Neural progenitor cell (in vitro differentiated cells): ENCODE measurements at regions not wholly inside any gene's neighbourhood (a gene's known extent, or its start where the extent isn't known, plus 50 kb on each side); places are given as distances from the start of the nearest gene placed in this dataset.

Experiments
- DNase-seq: peaks from one replicate; pipeline ENCODE4 v3.0.0-alpha.2; 2016; ENCODE audit warnings: low spot score
- H2AFZ ChIP-seq: fragments of 200-600 bp; sonication (generic); replicated peaks from 2 replicates; pipeline ENCODE4 v1.6.1; 2016; ENCODE audit warnings: antibody characterized with exemption
- H3F3A ChIP-seq: fragments of 200-600 bp; sonication (generic); 2 replicates; pipeline ENCODE4 v1.6.1; 2016; ENCODE audit warnings: antibody characterized with exemption, low read depth
- H3K27ac ChIP-seq: fragments of 200-600 bp; sonication (generic); 2 replicates; pipeline ENCODE4 v1.5.1; 2016; ENCODE audit warnings: mild to moderate bottlenecking
- H3K27me3 ChIP-seq: fragments of 200-600 bp; sonication (generic); 2 replicates; pipeline ENCODE4 v1.6.1; 2016; ENCODE audit warnings: mild to moderate bottlenecking, moderate library complexity
- H3K36me3 ChIP-seq: fragments of 200-600 bp; sonication (generic); 2 replicates; pipeline ENCODE4 v1.5.1; 2016
- H3K4me1 ChIP-seq: fragments of 200-600 bp; sonication (generic); 2 replicates; pipeline ENCODE4 v1.6.1; 2016; ENCODE audit warnings: mixed run types
- H3K4me2 ChIP-seq: fragments of 200-600 bp; sonication (generic); 2 replicates; pipeline ENCODE4 v1.6.1; 2016
- H3K4me3 ChIP-seq: fragments of 200-600 bp; sonication (generic); 2 replicates; pipeline ENCODE4 v1.5.1; 2016
- H3K79me2 ChIP-seq: fragments of 200-600 bp; sonication (generic); 2 replicates; pipeline ENCODE4 v1.6.1; 2016; ENCODE audit warnings: low read depth
- H3K9ac ChIP-seq: fragments of 200-600 bp; sonication (generic); 2 replicates; pipeline ENCODE4 v1.6.1; 2016
- H3K9me3 ChIP-seq: fragments of 200-600 bp; sonication (generic); 2 replicates; pipeline ENCODE4 v1.5.1; 2016; ENCODE audit warnings: low read depth
- H4K20me1 ChIP-seq: fragments of 200-600 bp; sonication (generic); 2 replicates; pipeline ENCODE4 v1.6.1; 2016; ENCODE audit warnings: low read depth
- H3K27ac Mint-ChIP-seq: 3 replicates; pipeline ENCODE4 v1.8.0; 2021; ENCODE audit warnings: mixed read lengths
- H3K27me3 Mint-ChIP-seq: 2 replicates; pipeline ENCODE4 v1.8.0; 2022; ENCODE audit warnings: low read depth, mild to moderate bottlenecking, inconsistent platforms, moderate library complexity, mixed read lengths; ENCODE audit not compliant: insufficient read depth
- H3K36me3 Mint-ChIP-seq: 3 replicates; pipeline ENCODE4 v1.8.0; 2021; ENCODE audit warnings: mixed read lengths
- H3K4me1 Mint-ChIP-seq: 3 replicates; pipeline ENCODE4 v1.8.0; 2021; ENCODE audit warnings: mixed read lengths
- H3K4me3 Mint-ChIP-seq: 3 replicates; pipeline ENCODE4 v1.8.0; 2021; ENCODE audit warnings: mild to moderate bottlenecking, moderate library complexity, mixed read lengths
- H3K9me3 Mint-ChIP-seq: 3 replicates; pipeline ENCODE4 v1.8.0; 2020; ENCODE audit warnings: mixed read lengths
- CTCF ChIP-seq: fragments of 200-600 bp; sonication (generic); IDR thresholded peaks from 2 replicates; pipeline ENCODE4 v1.5.1; 2017; ENCODE audit warnings: antibody characterized with exemption, mild to moderate bottlenecking
- EZH2 ChIP-seq: fragments of 200-600 bp; sonication (generic); IDR thresholded peaks from 2 replicates; pipeline ENCODE4 v1.6.1; 2017; ENCODE audit warnings: antibody characterized with exemption, mild to moderate bottlenecking, moderate library complexity
- EZH2phosphoT487 ChIP-seq: fragments of 200-600 bp; sonication (generic); IDR thresholded peaks from 2 replicates; pipeline ENCODE4 v1.6.1; 2017; ENCODE audit warnings: antibody characterized with exemption

- H3K4me2 ChIP-seq: no peak overlapping the region
- H3K9me3 Mint-ChIP-seq: no peaks in the 10 kb centered on the region
- no peaks in the 10 kb centered on the region for H3K36me3 ChIP-seq
- H3K4me1 Mint-ChIP-seq: no peaks in the 10 kb centered on the region
- H3F3A ChIP-seq: no peaks in the 10 kb centered on the region
- no peaks in the 10 kb centered on the region for H3K36me3 Mint-ChIP-seq
- H3K27me3 Mint-ChIP-seq: peaks cover 3% of the 10 kb centered on the region
- no peak overlapping the region for H3K27ac ChIP-seq
- DNase-seq: no peak
- H3K9ac ChIP-seq: no peak overlapping the region
- no peaks in the 10 kb centered on the region for H3K79me2 ChIP-seq
- H4K20me1 ChIP-seq: no peaks in the 10 kb centered on the region
- TF ChIP-seq CTCF: no peak
- TF ChIP-seq EZH2phosphoT487: no peak
- TF ChIP-seq EZH2: no peak
- H3K9me3 ChIP-seq: no peaks in the 10 kb centered on the region
- no peaks in the 10 kb centered on the region for H3K4me1 ChIP-seq
- no peak overlapping the region for H3K27ac Mint-ChIP-seq
- H2AFZ ChIP-seq: no peak overlapping the region
- no peak overlapping the region for H3K4me3 ChIP-seq
- H3K27me3 ChIP-seq: no peaks in the 10 kb centered on the region
- no peak overlapping the region for H3K4me3 Mint-ChIP-seq
Observed at GRCh38 chr14:96994999-96995398, 197.8 kb downstream of the VRK1 start.

- Mint-ChIP-seq H3K9me3 (no peaks in the 10 kb centered on the region), H3K36me3 (no peaks in the 10 kb centered on the region), H3K4me1 (no peaks in the 10 kb centered on the region), H3K4me3 (peak overlapping the region; percentile 27), H3K27ac (no peak overlapping the region), H3K27me3 (no peaks in the 10 kb centered on the region)
- no peaks in the 10 kb centered on the region for H3K36me3 ChIP-seq
- DNase-seq: no peak
- H3K9ac ChIP-seq: no peak overlapping the region
- no peaks in the 10 kb centered on the region for H3K79me2 ChIP-seq
- H2AFZ ChIP-seq: no peak overlapping the region
- no peaks in the 10 kb centered on the region for H3K4me1 ChIP-seq
- TF ChIP-seq CTCF (no peak), EZH2phosphoT487 (no peak), EZH2 (no peak)
- H3K9me3 ChIP-seq: no peaks in the 10 kb centered on the region
- H3F3A ChIP-seq: no peaks in the 10 kb centered on the region
- no peaks in the 10 kb centered on the region for H3K27me3 ChIP-seq
- H3K4me3 ChIP-seq: no peak overlapping the region
- no peak overlapping the region for H3K4me2 ChIP-seq
- no peaks in the 10 kb centered on the region for H4K20me1 ChIP-seq
- no peak overlapping the region for H3K27ac ChIP-seq
Observed at GRCh38 chr14:96997269-96997668, 200.1 kb downstream of the VRK1 start.

DNA sequence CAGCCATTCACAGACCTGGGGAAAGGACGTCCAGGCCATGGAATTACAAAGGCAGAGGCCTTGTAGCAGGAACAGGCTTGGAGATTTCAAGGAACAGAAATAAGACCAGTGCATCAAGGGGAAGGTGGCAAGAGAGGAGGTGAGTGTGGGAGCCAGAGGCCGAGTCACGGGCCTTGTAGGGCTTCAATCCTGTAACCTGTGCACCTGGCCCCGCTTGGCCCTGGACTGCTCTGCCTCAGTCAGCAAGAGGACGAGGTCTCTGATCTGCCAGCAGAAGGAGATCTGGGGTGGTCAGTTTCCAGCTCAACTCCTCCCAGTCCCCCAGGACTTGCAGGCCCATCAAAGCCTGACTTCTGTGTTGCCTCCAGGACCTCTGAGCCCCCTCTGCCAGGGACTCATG, 200.8 kb downstream of the VRK1 start:
- no peaks in the 10 kb centered on the region for H3K27me3 Mint-ChIP-seq
- TF ChIP-seq EZH2: no peak
- no peak for TF ChIP-seq CTCF
- TF ChIP-seq EZH2phosphoT487: no peak
- H2AFZ ChIP-seq: no peak overlapping the region
- H3F3A ChIP-seq: no peaks in the 10 kb centered on the region
- H3K27ac ChIP-seq: no peak overlapping the region
- no peak overlapping the region for H3K4me3 ChIP-seq
- DNase-seq: no peak
- no peak overlapping the region for H3K4me2 ChIP-seq
- no peak overlapping the region for H3K4me3 Mint-ChIP-seq
- H3K4me1 ChIP-seq: no peaks in the 10 kb centered on the region
- H3K9ac ChIP-seq: no peak overlapping the region
- H3K36me3 ChIP-seq: no peaks in the 10 kb centered on the region
- H3K27ac Mint-ChIP-seq: no peak overlapping the region
- no peaks in the 10 kb centered on the region for H3K27me3 ChIP-seq
- H3K4me1 Mint-ChIP-seq: no peaks in the 10 kb centered on the region
- no peaks in the 10 kb centered on the region for H3K36me3 Mint-ChIP-seq
- no peaks in the 10 kb centered on the region for H4K20me1 ChIP-seq
- H3K9me3 Mint-ChIP-seq: no peaks in the 10 kb centered on the region
- H3K9me3 ChIP-seq: no peaks in the 10 kb centered on the region
- H3K79me2 ChIP-seq: no peaks in the 10 kb centered on the region
